HG03066 (cell line): ENCODE measurements at regions not wholly inside any gene's neighbourhood (a gene's known extent, or its start where the extent isn't known, plus 50 kb on each side); places are given as distances from the start of the nearest gene placed in this dataset.
"Not testable (repeated sequence)": the region's sequence is repeated elsewhere in the genome, so short reads cannot be mapped to it uniquely, and the experiment has no call there.

Source experiments
- ATAC-seq: cut with Tn5 transposase; IDR thresholded peaks from one replicate; pipeline ENCODE4 v1.9.1; 2021; ENCODE audit warnings: low read depth; ENCODE audit not compliant: unreplicated experiment

DNA sequence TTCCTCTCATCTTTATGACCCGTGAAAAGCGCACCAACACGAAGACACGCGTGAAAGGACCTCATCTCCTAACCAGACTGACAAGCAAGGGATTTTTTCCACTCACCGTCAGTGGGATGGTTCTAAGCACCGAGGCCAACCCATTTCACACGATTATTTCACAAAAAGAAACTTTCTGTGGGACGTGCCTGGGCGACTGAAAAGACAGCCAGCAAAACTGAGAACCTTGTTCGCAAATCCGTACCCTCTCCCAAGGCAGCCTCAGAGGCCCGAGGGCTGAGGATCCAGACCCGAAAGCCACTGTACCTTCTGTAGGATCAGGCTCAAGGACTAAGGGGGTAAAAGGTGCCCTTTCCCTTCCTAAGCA lies 84.9 kb upstream of the METTL9 start:
- not testable (repeated sequence) for ATAC-seq

- ATAC-seq, result not testable (repeated sequence)
Observed at GRCh38 chr16:21516705-21517040, 82.7 kb upstream of the METTL9 start.

GRCh38 chr16:21517263-21517662 lies 82.1 kb upstream of the METTL9 start:
- ATAC-seq, result peak; percentile 22

DNA sequence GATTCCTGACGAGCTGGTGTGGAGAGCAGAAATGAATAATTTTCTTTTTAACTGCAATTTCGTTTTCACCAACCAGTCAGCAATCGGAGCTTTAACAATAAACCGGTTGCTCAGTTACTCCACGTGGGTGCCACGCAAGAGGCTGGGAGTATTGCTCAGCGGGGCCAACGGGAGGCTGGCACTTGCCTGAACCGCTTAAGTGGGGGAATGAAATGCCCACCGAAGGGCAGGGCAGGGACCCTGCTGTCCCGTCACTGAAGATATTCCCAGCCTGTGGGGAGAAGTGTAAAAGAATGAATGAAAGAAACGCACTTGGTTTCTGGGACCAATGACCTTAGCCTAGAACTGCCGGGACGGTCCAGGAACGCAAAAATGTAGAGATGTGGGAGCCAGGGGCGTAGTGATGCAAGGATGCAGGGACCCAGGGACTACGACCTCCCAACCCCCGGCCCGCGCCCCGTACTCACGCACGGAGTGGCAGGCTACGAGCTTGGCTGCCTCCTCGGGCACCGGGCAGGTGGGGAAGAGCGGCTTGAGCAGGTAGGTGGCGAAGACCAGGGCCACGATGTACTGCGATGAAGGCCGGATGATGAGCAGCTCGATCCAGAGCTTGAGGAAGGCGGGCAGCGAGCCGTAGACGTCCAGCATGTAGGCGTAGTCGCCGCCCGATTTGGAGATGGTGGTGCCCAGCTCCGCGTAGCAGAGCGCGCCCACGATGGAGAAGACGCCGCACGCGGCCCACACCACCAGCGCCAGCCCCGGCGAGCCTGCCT lies 79.8 kb upstream of the METTL9 start:
- not testable (repeated sequence) for ATAC-seq

DNA sequence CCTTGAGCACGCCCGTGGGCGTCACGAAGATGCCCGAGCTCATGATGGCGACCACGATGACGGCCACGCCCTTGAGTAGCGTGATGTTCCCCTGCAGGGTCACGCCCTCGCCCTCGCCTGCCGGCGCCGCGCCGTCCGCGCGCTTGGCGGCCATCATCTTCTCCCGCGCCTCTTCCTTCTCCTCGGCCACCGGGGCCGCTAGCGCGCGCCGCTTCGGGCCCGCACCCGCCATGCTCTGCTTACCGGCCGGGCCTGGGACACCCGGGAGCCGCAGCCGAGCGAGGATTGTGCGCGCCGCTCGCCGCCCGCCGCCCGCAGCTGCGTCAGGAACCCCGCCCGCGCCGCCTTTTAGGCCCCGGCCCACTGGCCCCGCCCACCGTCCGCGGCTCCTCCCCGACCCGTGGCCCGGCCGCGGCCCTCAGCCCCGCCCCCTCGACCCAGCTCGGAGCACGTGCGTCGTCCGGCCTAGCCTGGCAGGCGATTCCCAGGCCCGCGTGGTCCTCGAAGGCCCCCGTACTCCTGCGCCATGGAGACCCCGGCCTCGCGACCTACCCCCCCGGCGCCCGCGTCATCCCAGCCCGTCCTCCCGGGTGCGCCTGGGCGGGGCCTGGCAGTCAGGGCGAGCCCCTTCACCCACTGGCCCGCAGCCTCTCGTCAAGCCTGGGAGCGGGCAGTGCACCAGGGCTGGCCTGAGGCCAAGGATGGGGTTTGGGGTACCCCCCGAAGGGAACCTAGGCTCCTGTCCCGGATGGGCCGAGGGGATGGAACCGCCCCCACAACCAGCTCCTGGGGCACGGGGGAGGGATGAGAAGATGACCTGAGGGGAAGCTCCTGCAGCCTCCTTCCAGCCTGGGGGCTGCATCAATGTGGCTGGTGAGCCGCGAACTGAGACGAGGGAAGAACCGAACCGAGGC lies 79.0 kb upstream of the METTL9 start:
- peak; percentile 55 for ATAC-seq

- ATAC-seq, result not testable (repeated sequence)
Observed at GRCh38 chr16:21521048-21521389, 78.4 kb upstream of the METTL9 start.

DNA sequence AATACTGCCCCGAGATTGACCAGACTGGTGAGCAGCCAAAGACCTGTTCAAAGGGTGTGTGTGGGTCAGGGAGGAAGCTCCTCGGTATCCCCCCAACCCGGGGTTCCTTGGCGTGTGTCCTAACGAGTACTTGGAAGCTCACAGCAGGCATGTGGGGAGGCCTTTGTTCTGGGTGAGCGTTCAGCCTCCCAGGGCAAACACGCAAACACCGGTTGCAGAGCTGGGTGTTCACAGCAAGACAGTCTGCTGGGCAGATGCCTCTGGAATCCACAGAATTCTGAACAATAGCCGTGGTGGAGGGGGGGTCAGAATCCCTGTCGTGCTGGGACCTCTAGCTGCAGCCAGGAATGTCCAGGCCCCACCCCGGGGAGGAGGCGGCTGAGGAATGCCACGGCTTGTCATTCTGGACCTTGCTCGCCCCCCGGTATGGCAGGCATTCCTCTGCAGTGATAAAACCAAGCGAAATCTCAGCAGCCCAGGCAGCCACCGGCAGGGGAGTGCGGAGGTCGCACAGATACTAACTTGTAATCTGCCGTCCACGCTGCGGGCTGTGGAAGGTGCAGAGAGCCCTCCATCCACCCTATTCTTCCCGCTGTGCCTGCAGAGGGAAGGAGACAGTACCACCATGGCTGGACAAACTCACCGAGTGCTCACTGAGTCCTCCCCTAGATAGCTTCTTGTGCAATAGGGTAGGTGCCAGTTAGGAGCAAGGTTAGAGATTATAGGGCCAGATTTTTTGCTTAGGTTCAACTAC lies 77.8 kb upstream of the METTL9 start:
- not testable (repeated sequence) for ATAC-seq

DNA sequence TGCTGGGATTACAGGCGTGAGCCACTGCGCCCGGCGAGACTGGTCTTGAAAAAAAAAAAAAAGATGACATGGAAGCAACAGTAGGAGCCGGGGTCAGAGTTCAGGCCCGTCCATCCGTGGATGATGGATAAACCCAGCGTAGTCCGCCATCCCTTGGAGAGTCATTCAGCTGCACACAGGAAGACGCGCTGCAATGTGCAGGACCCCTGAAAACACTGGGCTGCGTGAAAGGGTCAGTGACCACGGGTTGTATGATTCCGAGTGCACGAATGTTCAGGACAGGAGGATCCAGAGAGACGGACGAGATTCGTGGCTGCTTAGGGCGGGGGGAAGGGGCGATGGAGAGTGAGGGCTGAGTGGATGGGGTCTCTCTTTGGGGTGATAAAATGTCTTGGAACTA lies 76.5 kb upstream of the METTL9 start:
- not testable (repeated sequence) for ATAC-seq

DNA sequence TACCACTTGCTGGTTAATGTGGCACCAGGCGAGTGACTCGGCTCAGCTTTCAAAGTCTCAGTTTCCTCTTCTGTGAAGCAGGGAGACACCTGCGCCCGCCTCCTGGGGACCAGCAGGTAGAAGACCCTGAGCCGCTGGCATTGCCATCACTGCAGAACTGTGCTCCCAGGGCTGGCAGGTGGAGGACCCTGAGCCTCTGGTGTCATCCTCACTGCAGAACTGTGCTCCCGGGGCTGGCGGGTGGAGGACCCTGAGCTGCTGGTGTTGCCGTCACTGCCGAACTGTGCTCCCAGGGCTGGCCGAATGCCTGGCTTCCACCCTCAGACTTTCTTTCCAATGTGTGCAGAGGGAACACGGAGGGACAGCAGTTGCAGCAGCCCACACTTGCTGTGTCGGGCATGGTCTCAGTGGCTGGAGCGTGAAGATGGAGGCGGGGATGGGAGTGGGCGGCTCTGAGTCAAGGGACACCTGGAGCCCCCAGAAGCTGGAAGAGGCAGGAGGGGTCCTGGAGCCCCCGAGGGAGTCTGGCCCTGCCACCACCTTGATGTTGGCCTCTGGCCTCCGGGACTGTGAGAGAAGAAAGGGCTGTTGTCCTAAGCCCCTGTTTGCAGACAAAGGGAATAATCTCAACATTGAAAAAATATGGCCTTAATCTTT lies 75.8 kb upstream of the METTL9 start:
- ATAC-seq, result no peak

DNA sequence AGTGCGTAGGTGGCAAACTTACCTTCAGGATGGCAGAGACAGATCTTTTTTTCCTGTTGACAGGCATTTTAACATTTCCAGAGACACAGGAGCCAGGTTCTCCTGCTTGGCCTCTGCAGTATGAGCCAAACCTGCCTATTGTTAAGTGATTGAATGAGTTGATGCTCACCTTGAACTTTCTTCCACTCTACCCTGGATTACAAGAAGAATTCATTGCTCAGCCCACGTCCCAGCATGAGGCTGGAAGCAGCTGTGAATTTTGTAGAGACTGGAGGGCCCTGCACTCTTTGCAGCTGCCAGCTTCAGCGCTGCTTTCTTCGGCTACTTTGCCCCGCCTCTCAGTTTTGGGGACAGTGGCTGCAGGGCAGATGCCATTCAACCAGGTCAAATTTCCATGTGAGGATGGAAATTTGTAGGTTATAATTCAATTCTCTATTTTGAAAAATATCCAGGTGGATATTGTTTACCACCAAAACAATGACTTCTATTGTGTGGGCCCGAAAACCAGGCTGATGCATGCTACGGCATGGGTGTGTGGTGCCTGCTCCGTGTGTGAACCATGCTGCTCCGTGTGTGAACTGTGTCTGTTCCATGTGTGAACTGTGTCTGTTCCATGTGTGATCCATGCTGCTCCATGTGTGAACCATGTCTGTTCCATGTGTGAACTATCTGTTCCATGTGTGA lies 75.2 kb upstream of the METTL9 start:
- ATAC-seq, result no peak

DNA sequence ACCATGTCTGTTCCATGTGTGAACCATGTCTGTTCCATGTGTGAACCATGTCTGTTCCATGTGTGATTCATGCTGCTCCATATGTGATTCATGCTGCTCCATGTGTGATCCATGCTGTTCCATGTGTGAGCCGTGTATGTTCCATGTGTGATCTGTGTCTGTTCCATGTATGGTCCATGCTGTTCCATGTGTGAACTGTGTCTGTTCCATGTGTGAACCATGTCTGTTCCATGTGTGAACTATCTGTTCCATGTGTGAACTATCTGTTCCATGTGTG lies 74.7 kb upstream of the METTL9 start:
- ATAC-seq, result not testable (repeated sequence)

DNA sequence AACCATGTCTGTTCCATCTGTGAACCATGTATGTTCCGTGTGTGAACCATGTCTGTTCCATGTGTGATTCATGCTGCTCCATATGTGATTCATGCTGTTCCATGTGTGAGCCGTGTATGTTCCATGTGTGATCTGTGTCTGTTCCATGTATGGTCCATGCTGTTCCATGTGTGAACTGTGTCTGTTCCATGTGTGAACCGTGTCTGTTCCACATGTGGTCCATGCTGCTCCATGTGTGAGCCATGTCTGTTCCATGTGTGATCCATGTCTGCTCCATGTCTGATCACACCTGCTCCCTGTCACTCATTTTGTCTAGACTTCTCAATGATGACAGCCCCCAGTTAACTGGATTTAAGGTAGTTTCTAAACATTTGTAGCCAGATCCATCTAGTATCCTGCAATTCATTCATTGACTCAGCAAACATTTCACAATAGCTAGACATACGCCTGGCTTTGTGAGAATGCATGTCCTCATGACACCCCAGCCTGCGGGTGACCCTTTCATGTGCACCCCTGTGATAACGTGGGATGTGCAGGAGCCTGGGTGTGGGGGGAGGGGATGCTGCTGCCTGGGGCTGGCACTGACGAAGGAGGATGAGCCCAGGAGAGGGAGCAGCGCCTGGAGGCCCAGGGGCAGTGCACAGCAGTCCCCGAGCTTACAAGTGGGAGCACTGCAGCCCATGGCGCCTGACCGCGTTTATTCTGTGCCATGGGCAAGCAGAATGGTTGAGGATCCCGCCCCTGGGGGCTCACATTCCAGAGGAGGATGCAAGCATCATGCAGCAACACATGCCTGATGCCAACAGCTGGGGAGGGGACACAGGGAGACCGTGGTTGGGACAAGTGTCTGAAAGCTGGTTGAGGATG lies 74.1 kb upstream of the METTL9 start:
- ATAC-seq, result not testable (repeated sequence)

DNA sequence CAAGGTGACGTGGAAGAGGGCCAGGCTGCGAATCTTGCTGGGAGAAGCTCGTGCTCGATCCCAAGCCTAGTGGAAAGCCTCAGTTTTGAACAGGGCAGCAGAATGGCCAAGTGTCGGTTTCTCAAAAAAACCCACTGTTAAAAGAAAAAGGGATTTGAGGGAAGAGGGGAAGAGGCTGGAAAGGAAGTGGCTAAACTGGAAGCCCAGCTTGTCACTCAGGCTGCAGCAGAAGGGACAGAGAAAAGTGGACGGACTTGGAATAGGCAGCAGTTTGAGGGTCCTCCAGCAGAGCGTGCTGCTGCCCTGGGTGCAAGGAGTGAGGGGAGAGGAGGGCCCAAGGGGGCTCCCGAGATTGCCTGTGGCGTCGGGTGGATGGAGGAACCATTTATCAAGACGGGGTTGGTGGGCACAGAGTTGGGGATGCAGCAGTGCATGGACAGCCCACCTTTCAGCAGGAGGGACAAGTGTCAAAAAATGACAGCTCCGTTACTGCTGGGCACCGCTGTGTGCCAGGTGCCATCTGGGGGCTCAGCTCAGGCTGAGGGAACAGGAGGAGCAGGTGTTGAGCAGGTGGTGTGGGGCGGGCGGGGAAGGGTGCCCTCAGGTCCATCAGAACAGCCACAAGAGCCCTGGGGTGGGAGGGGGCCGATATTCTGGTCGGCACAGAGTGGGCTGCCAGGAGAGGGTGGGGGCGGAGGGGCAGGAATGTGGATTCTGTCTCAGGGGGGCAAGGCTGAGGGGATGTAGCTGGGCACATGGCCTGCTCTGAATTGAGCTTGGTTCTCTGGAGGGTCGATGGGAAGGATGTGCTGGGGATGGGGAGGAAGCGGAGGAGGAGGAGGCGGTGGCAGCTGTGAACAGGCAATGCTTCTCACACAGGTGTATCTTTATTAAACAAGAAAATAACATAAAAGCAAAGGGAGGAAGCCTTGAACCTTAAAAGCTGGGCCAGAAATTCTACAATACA lies 73.1 kb upstream of the METTL9 start:
- not testable (repeated sequence) for ATAC-seq

- no peak for ATAC-seq
Observed at GRCh38 chr16:21526923-21527807, 72.2 kb upstream of the METTL9 start.

DNA sequence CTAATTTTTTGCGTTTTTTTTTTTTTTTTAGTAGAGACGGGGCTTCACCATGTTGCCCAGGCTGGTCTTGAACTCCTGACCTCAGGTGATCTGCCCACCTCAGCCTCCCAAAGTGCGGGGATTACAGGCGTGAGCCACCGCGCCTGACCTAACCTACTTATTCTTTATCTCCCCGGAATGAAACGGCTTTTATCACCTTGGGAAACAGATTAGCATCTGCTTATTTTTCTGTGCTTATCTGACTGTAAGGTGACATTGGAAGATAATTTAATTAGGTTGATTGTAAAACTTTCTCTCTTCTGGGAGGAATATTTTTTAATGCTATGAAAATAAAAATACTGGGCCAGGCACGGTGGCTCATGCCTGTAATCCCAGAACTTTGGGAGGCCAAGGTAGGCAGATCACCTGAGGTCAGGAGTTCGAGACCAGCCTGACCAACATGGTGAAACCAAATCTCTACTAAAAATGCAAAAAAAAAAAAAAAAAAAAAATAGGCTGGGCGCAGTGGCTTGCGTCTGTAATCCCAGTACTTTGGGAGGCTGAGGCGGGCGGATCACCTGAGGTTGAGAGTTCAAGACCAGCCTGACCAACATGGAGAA lies 70.2 kb upstream of the METTL9 start:
- not testable (repeated sequence) for ATAC-seq

DNA sequence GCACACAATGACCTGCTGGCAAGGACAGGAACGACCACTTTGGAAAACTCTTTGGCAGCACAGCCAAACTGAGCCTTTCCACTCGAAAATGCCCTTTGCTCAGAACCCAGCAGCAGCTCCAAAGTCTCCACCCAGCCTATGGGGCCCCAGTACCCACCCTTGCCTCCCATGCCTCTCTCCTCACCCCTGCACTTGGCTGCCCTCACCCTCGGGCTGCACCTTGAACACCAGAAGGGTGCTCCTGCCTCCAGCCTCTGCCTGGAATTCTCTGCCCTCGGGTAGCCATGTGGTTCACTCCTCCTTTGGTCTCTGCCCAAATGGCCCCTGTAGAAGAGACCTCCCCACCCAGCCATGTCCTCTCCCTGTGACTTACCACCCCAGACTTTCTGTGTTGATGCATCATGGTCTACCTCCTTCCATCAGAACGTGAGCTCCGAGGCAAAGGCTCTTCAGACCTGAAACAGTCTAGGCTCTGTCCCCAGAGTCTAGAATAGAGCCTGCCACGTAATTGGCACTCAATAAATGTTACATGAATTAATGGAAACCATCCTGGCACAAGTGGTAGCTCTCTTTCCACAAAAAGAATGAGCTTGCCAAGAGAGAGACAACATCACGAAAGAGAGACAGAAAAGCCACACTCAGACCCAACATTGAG lies 68.5 kb upstream of the METTL9 start:
- not testable (repeated sequence) for ATAC-seq
